H7 (cell line): ENCODE measurements at regions not wholly inside any gene's neighbourhood (a gene's known extent, or its start where the extent isn't known, plus 50 kb on each side); places are given as distances from the start of the nearest gene placed in this dataset.

Experiments used
- DNase-seq: peaks from one replicate; pipeline ENCODE4 v3.0.0; 2012
- H3K27me3 ChIP-seq: 2 replicates; pipeline ENCODE4 v1.6.0; 2011; ENCODE audit warnings: mild to moderate bottlenecking, low read length; ENCODE audit not compliant: control insufficient read depth, insufficient read depth
- H3K36me3 ChIP-seq: replicated peaks from 2 replicates; pipeline ENCODE4 v1.5.1; 2011; ENCODE audit warnings: low read length; ENCODE audit not compliant: control insufficient read depth, insufficient read depth
- H3K4me3 ChIP-seq: 2 replicates; pipeline ENCODE4 v1.5.1; 2011; ENCODE audit warnings: low read depth, mild to moderate bottlenecking, control low read depth, low read length, moderate library complexity; ENCODE audit not compliant: insufficient read depth

- no peak overlapping the region for H3K4me3 ChIP-seq
- no peaks in the 10 kb centered on the region for H3K36me3 ChIP-seq
- H3K27me3 ChIP-seq, result no peaks in the 10 kb centered on the region
- no peak for DNase-seq
These were observed 331.1 kb upstream of the HSF2 start for GRCh38 chr6:122068291-122068769.

GRCh38 chr6:122069932-122070331 lies 329.5 kb upstream of the HSF2 start:
- Histone ChIP-seq H3K36me3 (no peaks in the 10 kb centered on the region), H3K27me3 (no peaks in the 10 kb centered on the region), H3K4me3 (no peak overlapping the region)
- no peak for DNase-seq

DNA sequence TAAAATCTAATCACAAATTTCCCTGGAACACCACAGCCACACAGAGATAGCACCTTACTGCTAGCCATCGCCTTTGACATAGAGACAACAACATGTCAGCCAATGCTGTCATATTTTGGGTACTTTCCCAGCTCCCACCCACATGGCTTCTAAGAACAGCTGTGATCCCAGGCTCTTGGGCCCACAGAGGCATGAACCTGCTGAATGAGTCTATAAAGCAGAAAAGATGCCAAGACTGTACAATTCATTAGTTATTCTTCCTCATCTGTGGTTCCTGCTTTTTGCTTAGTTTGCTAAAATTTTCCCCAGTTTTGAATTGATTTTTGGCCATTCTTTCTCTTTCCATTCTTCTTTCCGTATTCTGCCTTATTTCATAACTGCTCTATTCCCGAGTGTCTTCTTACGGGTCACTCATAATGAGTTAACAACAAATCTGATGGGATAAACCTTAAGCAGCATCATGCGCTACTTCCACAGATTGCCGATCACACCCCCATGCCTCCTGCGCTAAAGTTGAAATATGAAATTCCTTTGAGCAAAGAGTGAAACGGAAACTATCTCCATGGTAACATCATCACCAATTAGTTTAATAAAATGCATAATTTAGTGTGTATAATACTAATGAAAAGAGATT lies 327.3 kb upstream of the HSF2 start:
- DNase-seq, result no peak
- H3K4me3 ChIP-seq, result no peak overlapping the region
- H3K36me3 ChIP-seq, result no peaks in the 10 kb centered on the region
- H3K27me3 ChIP-seq, result no peaks in the 10 kb centered on the region

GRCh38 chr6:122075084-122075838 lies 324.2 kb upstream of the HSF2 start:
- no peak overlapping the region for H3K4me3 ChIP-seq
- H3K27me3 ChIP-seq, result no peaks in the 10 kb centered on the region
- no peaks in the 10 kb centered on the region for H3K36me3 ChIP-seq
- peak; percentile 6 for DNase-seq

DNA sequence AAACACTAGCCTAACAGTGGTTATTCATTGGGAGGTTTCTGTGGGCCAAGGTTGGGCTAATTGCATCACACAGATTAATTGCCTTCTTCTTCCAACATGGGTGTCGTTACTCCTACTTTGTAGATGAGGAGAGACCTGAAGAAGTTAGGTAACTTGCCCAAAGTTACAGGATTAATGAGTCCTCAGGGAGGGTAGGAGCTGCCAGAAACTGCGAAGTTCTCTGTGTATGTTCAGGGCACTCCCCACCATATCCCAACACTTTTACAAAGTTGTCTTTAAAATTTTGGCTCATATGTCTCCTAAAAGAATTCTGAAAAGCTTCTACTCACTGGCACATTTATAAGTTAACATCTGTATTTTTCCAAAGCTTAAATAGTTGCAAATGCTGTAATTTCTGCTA lies 323.5 kb upstream of the HSF2 start:
- H3K4me3 ChIP-seq, result no peak overlapping the region
- no peaks in the 10 kb centered on the region for H3K36me3 ChIP-seq
- no peaks in the 10 kb centered on the region for H3K27me3 ChIP-seq
- no peak for DNase-seq

DNA sequence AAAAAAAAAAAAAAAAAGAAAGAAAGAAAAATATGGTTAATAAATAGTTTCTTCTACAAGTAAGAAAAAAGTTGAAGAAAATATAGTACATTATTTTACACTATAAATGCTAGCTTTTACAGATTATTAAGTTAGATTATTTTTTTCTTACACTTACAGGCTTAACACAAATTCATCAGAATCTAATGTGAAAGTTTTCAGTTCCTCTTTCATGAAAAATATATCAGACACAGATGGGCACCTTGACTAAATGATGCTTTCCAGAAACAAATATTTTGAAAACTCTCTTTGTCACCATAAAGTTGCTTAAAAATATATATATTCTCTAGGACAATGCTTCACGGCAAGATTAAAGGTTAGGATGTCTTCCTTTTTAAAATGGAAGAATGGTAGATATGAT lies 321.8 kb upstream of the HSF2 start:
- no peak for DNase-seq
- H3K36me3 ChIP-seq, result no peaks in the 10 kb centered on the region
- H3K27me3 ChIP-seq, result no peaks in the 10 kb centered on the region
- no peak overlapping the region for H3K4me3 ChIP-seq

DNA sequence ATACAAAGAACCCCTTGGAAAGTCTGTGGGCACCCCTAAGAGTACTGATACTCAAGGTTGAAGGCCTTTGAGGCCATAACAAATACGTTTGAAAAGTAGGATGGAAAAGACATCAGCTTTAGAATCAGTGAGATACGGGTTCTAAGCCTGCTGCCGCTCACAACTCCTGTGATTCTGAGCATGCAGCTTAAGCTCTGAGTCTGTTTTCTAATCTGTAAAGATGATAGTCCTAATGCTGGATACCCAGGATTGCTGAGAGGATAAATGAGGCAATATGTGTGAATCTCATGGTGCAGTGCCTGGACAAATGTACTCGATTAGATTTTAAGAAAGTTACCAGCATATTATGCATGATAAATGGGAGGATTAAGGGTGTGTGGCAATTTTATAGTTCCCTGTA lies 321.0 kb upstream of the HSF2 start:
- no peak for DNase-seq
- no peaks in the 10 kb centered on the region for H3K36me3 ChIP-seq
- no peak overlapping the region for H3K4me3 ChIP-seq
- no peaks in the 10 kb centered on the region for H3K27me3 ChIP-seq

DNA sequence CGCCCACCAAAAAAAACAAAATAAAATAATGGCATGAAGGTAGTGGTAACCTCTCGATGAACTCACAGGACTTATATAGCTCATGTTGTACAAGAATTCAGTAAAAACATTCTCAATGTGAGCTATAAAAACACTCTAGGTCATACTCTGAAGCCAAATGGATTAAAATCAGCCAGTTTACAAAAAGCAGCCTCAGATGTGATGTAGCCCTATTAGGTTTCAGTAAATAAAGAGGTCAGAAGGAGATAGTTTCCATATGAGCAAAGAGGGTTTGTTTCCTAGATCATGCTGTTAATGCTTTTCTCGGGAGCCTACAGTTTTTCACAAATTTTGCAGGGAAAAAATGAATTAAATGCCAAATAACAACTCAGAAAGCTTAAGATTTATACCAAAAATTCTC lies 319.5 kb upstream of the HSF2 start:
- Histone ChIP-seq H3K27me3 (no peaks in the 10 kb centered on the region), H3K4me3 (no peak overlapping the region), H3K36me3 (no peaks in the 10 kb centered on the region)
- DNase-seq, result no peak

DNA sequence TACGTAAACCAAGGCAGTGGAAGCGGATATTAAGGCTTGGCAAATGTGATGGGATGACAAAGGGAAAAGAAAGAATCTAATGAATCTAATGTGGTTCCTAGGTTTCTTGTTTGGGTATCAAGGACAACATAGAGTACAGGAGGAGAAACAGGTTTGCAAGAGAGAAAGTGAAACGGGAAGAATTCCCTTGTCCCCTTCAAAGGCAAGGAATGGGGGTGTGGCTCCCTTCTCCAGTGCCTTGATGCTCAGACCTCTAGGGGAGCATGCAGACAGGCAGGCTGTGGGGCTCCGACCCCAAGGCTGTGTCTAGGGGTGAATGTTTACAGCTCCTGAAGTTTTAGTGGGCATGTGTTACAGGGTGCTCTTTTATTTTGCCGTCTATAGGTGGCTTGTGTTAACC lies 317.5 kb upstream of the HSF2 start:
- DNase-seq, result peak; percentile 10

DNA sequence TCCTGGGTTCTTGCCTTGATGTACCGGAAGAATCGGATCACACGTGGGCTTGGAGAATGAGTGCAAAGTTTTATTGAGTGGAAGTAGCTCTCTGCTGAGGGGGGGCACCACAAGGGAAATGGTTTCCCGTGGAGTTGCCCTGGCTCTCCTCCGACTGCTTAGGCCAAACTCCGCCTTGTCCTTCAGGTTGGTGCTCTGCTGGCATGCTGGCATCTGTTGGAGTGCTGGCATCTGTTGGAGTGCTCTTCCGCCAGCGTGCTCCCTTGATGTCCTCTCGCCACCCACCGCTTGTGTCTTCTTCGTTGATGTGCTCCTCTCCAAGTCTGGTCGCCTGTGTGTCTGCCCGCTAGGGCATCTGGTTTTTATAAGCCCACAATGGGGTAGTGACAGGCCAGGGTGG lies 317.1 kb upstream of the HSF2 start:
- DNase-seq, result no peak
- no peaks in the 10 kb centered on the region for H3K27me3 ChIP-seq

More for the DNA sequence above, 317.5 kb upstream of the HSF2 start:
- Histone ChIP-seq H3K36me3 (no peaks in the 10 kb centered on the region), H3K4me3 (no peak overlapping the region), H3K27me3 (no peaks in the 10 kb centered on the region)

DNA sequence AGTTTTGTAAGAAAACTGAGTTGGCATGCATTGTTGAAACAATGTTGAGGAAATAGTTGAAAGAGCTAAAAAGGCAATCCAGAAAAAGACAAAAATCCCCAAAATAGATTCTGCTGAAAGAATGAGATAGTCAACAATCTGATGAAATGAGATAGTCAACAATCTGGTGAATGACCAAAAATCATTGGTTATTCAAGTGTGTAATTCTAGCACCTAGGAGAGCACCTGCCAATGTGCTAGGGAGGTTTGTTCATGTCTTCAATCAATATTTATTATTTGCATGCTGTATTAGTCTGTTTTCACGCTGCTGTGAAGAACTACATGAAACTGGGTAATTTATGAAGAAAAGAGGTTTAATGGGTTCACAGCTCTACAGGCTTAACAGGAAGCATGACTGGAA lies 307.1 kb upstream of the HSF2 start:
- H3K36me3 ChIP-seq, result no peaks in the 10 kb centered on the region
- H3K4me3 ChIP-seq, result no peak overlapping the region
- no peaks in the 10 kb centered on the region for H3K27me3 ChIP-seq
- no peak for DNase-seq

More for the DNA sequence above, 317.1 kb upstream of the HSF2 start:
- Histone ChIP-seq H3K4me3 (no peak overlapping the region), H3K36me3 (no peaks in the 10 kb centered on the region)

DNA sequence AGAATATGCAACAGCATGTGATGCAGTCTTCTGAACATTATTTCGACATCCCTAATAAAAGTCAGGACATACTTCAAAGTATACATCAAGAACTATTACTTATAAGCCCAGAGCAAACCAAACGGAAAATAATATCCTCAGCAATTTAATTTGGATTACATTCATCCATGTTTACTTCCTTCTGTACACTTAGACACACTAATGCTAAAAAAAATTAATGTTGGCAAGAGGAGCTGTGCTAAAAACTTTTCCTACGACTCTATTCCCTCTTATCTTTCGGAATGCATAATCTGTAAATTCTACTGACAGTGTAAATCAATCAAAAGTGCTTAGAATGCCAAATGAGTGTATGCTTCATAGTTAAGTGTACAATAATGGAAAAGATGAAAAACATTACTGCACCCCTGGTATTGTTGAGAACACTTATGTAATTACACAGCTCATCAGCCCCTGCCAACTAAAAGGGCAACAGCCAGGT lies 301.2 kb upstream of the HSF2 start:
- H3K4me3 ChIP-seq, result no peak overlapping the region
- DNase-seq, result no peak
- no peaks in the 10 kb centered on the region for H3K36me3 ChIP-seq
- no peaks in the 10 kb centered on the region for H3K27me3 ChIP-seq

GRCh38 chr6:122102026-122102425 lies 297.4 kb upstream of the HSF2 start:
- H3K4me3 ChIP-seq, result no peak overlapping the region
- H3K36me3 ChIP-seq, result no peaks in the 10 kb centered on the region
- H3K27me3 ChIP-seq, result no peaks in the 10 kb centered on the region
- no peak for DNase-seq

GRCh38 chr6:122107256-122107852 lies 292.1 kb upstream of the HSF2 start:
- H3K27me3 ChIP-seq, result no peaks in the 10 kb centered on the region
- no peak overlapping the region for H3K4me3 ChIP-seq
- DNase-seq, result no peak
- no peaks in the 10 kb centered on the region for H3K36me3 ChIP-seq

- no peak for DNase-seq
- Histone ChIP-seq H3K27me3 (no peaks in the 10 kb centered on the region), H3K4me3 (no peak overlapping the region), H3K36me3 (no peaks in the 10 kb centered on the region)
These were observed 290.4 kb upstream of the HSF2 start for GRCh38 chr6:122109075-122109474.
